ENCODE measurements at regions not wholly inside any gene's neighbourhood (a gene's known extent, or its start where the extent isn't known, plus 50 kb on each side); places are given as distances from the start of the nearest gene placed in this dataset.

DNA sequence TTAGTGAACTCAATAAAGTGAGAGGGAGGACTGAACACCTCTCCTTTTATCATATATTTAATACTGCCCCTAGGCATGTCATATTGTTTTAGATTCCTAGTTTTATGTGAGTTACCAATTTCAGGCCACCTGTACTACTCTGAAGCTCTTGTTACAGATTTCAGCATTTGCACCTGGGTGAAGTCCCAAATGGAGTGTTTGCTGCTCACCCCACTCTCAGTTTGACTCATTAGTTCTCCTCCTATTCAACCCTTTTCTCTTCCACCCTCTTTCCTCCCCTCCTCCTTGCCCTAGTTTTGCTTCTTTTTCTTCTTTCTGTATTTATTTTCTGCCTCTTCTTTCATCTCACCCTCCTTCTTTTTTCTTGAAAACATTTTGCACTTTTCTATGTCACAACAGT, 1852.2 kb upstream of the IGFBP7 start:
- no peak for TF ChIP-seq CREB1 (IDR thresholded peaks at IDR 0.05; ENCODE audit: low read depth)
- no peak for TF ChIP-seq FOXM1 (IDR thresholded peaks at IDR 0.05; ENCODE audit: borderline replicate concordance, low read depth)

- TF ChIP-seq FOXM1 (IDR thresholded peaks at IDR 0.05; ENCODE audit: borderline replicate concordance, low read depth) (no peak), USF1 (IDR thresholded peaks at IDR 0.05) (no peak), TEAD4 (IDR thresholded peaks at IDR 0.05) (no peak), YY1 (IDR thresholded peaks at IDR 0.05; ENCODE audit: low read depth) (no peak), CEBPB (IDR thresholded peaks at IDR 0.05) (no peak), EP300 (IDR thresholded peaks at IDR 0.05; ENCODE audit: borderline replicate concordance) (no peak), RAD21 (IDR thresholded peaks at IDR 0.05; ENCODE audit: low read depth) (no peak), EGR1 (IDR thresholded peaks at IDR 0.05) (no peak), TAF1 (IDR thresholded peaks at IDR 0.05; ENCODE audit: low read depth) (no peak), CREB1 (IDR thresholded peaks at IDR 0.05; ENCODE audit: low read depth) (no peak), NFIC (IDR thresholded peaks at IDR 0.05) (no peak), TCF12 (IDR thresholded peaks at IDR 0.05; ENCODE audit: low read depth) (no peak), ZBTB7A (IDR thresholded peaks at IDR 0.05; ENCODE audit: low read depth) (no peak), MAX (IDR thresholded peaks at IDR 0.05) (no peak)
- TF ChIP-seq, protein P1, sequence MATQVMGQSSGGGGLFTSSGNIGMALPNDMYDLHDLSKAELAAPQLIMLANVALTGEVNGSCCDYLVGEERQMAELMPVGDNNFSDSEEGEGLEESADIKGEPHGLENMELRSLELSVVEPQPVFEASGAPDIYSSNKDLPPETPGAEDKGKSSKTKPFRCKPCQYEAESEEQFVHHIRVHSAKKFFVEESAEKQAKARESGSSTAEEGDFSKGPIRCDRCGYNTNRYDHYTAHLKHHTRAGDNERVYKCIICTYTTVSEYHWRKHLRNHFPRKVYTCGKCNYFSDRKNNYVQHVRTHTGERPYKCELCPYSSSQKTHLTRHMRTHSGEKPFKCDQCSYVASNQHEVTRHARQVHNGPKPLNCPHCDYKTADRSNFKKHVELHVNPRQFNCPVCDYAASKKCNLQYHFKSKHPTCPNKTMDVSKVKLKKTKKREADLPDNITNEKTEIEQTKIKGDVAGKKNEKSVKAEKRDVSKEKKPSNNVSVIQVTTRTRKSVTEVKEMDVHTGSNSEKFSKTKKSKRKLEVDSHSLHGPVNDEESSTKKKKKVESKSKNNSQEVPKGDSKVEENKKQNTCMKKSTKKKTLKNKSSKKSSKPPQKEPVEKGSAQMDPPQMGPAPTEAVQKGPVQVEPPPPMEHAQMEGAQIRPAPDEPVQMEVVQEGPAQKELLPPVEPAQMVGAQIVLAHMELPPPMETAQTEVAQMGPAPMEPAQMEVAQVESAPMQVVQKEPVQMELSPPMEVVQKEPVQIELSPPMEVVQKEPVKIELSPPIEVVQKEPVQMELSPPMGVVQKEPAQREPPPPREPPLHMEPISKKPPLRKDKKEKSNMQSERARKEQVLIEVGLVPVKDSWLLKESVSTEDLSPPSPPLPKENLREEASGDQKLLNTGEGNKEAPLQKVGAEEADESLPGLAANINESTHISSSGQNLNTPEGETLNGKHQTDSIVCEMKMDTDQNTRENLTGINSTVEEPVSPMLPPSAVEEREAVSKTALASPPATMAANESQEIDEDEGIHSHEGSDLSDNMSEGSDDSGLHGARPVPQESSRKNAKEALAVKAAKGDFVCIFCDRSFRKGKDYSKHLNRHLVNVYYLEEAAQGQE (IDR thresholded peaks at IDR 0.05; ENCODE audit: low read depth) = no peak
Measured at GRCh38 chr4:58981828-58982227, 1871.6 kb upstream of the IGFBP7 start.

DNA sequence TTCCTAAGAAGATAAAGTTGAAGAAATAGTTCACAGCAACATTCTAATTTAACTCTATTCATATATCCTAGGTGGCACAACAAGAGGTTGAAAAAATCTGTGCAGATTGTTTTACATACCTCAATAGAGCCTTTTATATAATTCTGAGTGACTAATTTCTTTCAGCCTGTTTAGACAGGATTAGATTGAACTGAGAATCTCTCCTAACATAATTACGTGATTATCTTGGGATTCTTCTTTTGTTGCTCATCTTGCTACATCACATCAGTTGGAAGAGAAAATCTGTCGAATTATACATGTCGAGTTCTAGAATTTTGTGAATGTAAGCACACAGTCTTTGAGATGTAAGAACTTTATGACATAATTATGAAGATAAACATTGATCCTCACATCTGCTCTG, 1873.7 kb upstream of the IGFBP7 start:
- no peak for TF ChIP-seq TAF1 (IDR thresholded peaks at IDR 0.05; ENCODE audit: low read depth)
- TF ChIP-seq NFIC (IDR thresholded peaks at IDR 0.05) = no peak
- no peak for TF ChIP-seq CEBPB (IDR thresholded peaks at IDR 0.05)
- TF ChIP-seq MAX (IDR thresholded peaks at IDR 0.05) = no peak
- TF ChIP-seq YY1 (IDR thresholded peaks at IDR 0.05; ENCODE audit: low read depth) = no peak
- TF ChIP-seq, protein P1 (IDR thresholded peaks at IDR 0.05; ENCODE audit: low read depth) = no peak
- TF ChIP-seq EGR1 (IDR thresholded peaks at IDR 0.05) = no peak
- TF ChIP-seq CREB1 (IDR thresholded peaks at IDR 0.05; ENCODE audit: low read depth) = no peak
- TF ChIP-seq USF1 (IDR thresholded peaks at IDR 0.05) = no peak
- no peak for TF ChIP-seq EP300 (IDR thresholded peaks at IDR 0.05; ENCODE audit: borderline replicate concordance)

DNA sequence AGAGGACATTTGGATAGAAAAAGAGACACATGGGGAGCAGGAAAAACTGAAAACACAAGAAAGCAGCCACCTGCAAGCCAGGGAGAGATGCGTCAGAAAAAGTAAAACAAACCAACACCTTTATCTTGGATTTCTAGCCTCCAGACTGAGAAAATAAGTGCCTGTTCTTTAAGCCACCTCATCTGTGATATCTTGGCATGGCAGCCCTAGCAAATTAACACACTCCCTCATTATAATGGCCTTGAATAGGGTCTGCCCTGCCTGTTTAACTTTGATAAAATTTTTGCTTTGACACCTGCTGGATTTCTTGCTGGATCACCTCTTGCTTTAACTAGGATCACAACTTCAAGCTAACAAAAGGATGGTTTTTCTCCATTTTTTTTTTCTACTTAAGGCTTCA, 1892.0 kb upstream of the IGFBP7 start:
- no peak for TF ChIP-seq EP300 (IDR thresholded peaks at IDR 0.05; ENCODE audit: borderline replicate concordance)
- TF ChIP-seq ZBTB7A (IDR thresholded peaks at IDR 0.05; ENCODE audit: low read depth) = no peak
- no peak for TF ChIP-seq CEBPB (IDR thresholded peaks at IDR 0.05)
- TF ChIP-seq NFIC (IDR thresholded peaks at IDR 0.05) = no peak
- TF ChIP-seq EGR1 (IDR thresholded peaks at IDR 0.05) = no peak
- TF ChIP-seq, protein P1 (IDR thresholded peaks at IDR 0.05; ENCODE audit: low read depth) = no peak
- no peak for TF ChIP-seq TAF1 (IDR thresholded peaks at IDR 0.05; ENCODE audit: low read depth)

DNA sequence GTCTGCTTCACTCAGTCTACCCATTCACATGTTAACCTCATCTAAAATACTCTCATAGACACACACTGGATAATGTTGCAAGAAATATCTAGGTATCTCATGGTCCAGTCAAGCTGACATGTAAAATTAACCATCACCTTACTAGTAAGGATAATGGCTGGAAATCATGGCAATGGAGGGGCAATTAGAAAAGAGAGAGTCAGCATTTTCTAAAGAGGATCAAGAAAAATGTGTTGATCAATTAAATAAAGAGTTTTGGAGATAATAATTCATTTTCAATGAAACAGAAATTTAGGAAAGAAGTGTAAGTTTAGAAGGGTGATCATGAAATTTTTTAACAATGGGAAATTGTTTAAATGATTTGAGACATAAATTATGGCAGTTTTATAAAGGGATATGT, 1914.1 kb upstream of the IGFBP7 start:
- no peak for TF ChIP-seq TAF1 (IDR thresholded peaks at IDR 0.05; ENCODE audit: low read depth)
- no peak for TF ChIP-seq FOXM1 (IDR thresholded peaks at IDR 0.05; ENCODE audit: borderline replicate concordance, low read depth)
- TF ChIP-seq, protein P1 (IDR thresholded peaks at IDR 0.05; ENCODE audit: low read depth) = no peak
- TF ChIP-seq ZBTB7A (IDR thresholded peaks at IDR 0.05; ENCODE audit: low read depth) = no peak
- TF ChIP-seq RAD21 (IDR thresholded peaks at IDR 0.05; ENCODE audit: low read depth) = no peak
- no peak for TF ChIP-seq TCF12 (IDR thresholded peaks at IDR 0.05; ENCODE audit: low read depth)

Measured in Ishikawa (cell line).